KMS-11 (cell line): ENCODE measurements at regions not wholly inside any gene's neighbourhood (a gene's known extent, or its start where the extent isn't known, plus 50 kb on each side); places are given as distances from the start of the nearest gene placed in this dataset.
A peak's percentile ranks its signal among the peaks of the same experiment; 100 is the strongest.

Source experiments
- H2AFZ ChIP-seq: fragments of 200-600 bp; sonication (generic); 2 replicates; pipeline ENCODE4 v1.6.1; 2016; ENCODE audit warnings: antibody characterized with exemption, mixed run types, low read depth
- H3K27ac ChIP-seq: fragments of 200-600 bp; sonication (generic); 2 replicates; pipeline ENCODE4 v1.6.1; 2016; ENCODE audit warnings: mild to moderate bottlenecking, mixed run types
- H3K27me3 ChIP-seq: fragments of 200-600 bp; sonication (generic); 2 replicates; pipeline ENCODE4 v1.6.1; 2017; ENCODE audit warnings: mild to moderate bottlenecking, low read depth, mixed run types, moderate library complexity; ENCODE audit not compliant: insufficient read depth
- H3K36me3 ChIP-seq: fragments of 200-600 bp; sonication (generic); 2 replicates; pipeline ENCODE4 v1.6.1; 2017; ENCODE audit warnings: mild to moderate bottlenecking, mixed run types; ENCODE audit not compliant: insufficient read depth
- H3K4me1 ChIP-seq: fragments of 200-600 bp; sonication (generic); 2 replicates; pipeline ENCODE4 v1.6.1; 2016; ENCODE audit warnings: mild to moderate bottlenecking, low read depth, mixed run types; ENCODE audit not compliant: poor library complexity, severe bottlenecking
- H3K4me2 ChIP-seq: fragments of 200-600 bp; sonication (generic); 2 replicates; pipeline ENCODE4 v1.7.0; 2016; ENCODE audit warnings: mild to moderate bottlenecking, mixed run types
- H3K4me3 ChIP-seq: fragments of 200-600 bp; sonication (generic); IDR thresholded peaks from 2 replicates; pipeline ENCODE4 v1.6.1; 2017; ENCODE audit warnings: low read depth, low read length, mixed read lengths; ENCODE audit not compliant: insufficient read depth
- H3K79me2 ChIP-seq: fragments of 200-600 bp; sonication (generic); 2 replicates; pipeline ENCODE4 v1.6.1; 2016; ENCODE audit warnings: low read depth, mixed run types; ENCODE audit not compliant: insufficient read depth
- H3K9ac ChIP-seq: fragments of 200-600 bp; sonication (generic); 2 replicates; pipeline ENCODE4 v1.6.1; 2016; ENCODE audit warnings: mild to moderate bottlenecking, mixed run types
- H4K20me1 ChIP-seq: fragments of 200-600 bp; sonication (generic); 2 replicates; pipeline ENCODE4 v1.6.1; 2016; ENCODE audit warnings: mild to moderate bottlenecking, mixed run types; ENCODE audit not compliant: insufficient read depth
- TF ChIP-seq, protein P1 (sequence below): fragments of 200-600 bp; sonication (generic); conservative IDR thresholded peaks from 2 replicates; pipeline ENCODE4 v1.6.1; 2017; ENCODE audit warnings: low read depth, mild to moderate bottlenecking, antibody characterized with exemption, low read length, moderate library complexity, mixed read lengths

DNA sequence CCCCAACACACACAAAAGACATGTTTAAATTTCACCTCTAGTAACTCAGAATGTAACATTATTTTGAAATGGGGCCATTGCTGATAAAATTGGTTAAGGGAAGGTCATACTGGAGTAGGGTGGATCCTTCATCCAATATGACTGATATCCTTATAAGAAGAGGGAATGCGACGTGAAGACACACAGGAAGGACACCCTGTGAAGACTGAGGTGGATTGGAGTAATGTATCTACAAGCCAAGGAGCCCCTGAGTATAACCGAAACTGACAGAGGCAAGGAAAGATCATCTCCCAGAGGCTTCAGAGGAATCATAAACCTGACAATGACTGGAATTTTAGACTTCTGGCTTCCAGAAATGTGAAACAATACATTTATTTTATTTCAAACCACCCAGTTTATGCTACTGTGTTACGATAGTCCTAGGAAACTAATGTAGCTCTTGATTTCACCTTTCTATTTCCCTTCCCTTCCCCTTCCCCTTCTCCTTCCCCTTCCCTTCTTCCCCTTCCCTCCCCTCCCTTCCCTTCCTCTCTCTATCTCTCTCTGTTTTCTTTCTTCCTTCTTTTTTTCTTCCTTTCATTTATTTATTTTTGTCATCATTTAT is 1775.4 kb downstream of the LRRC4C start:
- Histone ChIP-seq H3K27me3 (no peaks in the 10 kb centered on the region), H4K20me1 (no peaks in the 10 kb centered on the region), H2AFZ (no peak overlapping the region)

DNA sequence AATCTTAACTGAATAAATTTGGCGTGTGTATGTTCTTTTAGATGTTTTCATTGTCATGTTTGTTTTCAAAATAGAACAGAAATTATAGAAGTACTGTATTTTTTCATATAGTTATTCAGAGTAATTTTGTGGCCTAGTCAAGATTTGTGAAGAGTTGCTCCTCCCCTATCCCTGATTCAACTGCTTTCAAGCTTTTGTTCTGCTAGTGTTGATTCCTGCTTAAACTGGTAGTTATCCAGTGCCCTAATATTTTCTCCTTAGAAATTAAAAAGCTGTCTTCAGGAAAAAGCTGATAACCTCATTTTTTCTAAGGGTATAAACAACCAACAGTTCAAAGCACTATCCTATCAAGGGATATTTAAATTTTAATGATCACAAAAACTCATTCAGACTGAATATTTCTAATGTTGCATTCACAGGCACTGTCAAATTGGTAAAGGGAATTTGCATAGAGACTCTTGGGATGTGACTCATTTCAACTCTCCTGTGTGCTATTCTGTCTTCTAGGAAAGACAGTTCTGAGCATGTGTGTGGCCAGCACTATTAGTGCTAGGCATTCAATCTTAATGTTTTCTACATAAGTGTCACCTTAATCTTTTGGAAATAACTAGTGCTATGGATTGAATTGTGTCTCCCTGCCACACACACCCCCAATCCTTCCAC is 1776.0 kb downstream of the LRRC4C start:
- TF ChIP-seq, protein P1, sequence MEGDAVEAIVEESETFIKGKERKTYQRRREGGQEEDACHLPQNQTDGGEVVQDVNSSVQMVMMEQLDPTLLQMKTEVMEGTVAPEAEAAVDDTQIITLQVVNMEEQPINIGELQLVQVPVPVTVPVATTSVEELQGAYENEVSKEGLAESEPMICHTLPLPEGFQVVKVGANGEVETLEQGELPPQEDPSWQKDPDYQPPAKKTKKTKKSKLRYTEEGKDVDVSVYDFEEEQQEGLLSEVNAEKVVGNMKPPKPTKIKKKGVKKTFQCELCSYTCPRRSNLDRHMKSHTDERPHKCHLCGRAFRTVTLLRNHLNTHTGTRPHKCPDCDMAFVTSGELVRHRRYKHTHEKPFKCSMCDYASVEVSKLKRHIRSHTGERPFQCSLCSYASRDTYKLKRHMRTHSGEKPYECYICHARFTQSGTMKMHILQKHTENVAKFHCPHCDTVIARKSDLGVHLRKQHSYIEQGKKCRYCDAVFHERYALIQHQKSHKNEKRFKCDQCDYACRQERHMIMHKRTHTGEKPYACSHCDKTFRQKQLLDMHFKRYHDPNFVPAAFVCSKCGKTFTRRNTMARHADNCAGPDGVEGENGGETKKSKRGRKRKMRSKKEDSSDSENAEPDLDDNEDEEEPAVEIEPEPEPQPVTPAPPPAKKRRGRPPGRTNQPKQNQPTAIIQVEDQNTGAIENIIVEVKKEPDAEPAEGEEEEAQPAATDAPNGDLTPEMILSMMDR: no peak
- H3K27ac ChIP-seq: no peak overlapping the region

More for the DNA sequence above, 1775.4 kb downstream of the LRRC4C start:
- Histone ChIP-seq H3K27ac (no peak overlapping the region), H3K4me1 (peaks cover 12% of the 10 kb centered on the region), H3K4me2 (no peak overlapping the region), H3K9ac (no peak overlapping the region), H3K79me2 (no peaks in the 10 kb centered on the region), H3K36me3 (no peaks in the 10 kb centered on the region), H3K4me3 (no peak overlapping the region)
- TF ChIP-seq, protein P1: no peak

DNA sequence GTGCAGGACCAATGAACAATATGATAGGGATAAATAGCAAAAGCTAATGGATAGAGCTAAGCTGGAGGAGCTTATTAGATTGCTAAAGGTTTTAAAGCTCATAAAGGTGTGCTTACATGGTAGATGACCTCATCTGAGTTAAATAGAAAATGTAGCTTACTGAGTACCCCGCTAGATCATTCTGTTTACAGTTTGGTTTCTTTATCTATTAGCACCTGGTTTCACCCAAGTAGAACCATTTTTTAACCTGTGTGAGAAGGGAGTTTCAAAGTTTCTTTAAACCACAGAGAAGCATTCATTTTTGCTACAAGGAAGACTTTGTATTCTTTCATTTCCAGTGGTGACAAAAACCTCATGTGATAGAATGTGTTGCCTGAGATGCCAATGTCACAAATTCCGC is 1778.0 kb downstream of the LRRC4C start:
- Histone ChIP-seq H3K4me2 (peak overlapping the region; percentile 4; the same call in 1 of the 2 replicates), H2AFZ (no peak overlapping the region), H4K20me1 (no peaks in the 10 kb centered on the region), H3K27ac (no peak overlapping the region), H3K79me2 (no peaks in the 10 kb centered on the region), H3K4me1 (peaks cover 25% of the 10 kb centered on the region), H3K27me3 (no peaks in the 10 kb centered on the region), H3K9ac (no peak overlapping the region), H3K36me3 (no peaks in the 10 kb centered on the region), H3K4me3 (no peak overlapping the region)
- TF ChIP-seq, protein P1: no peak

More for the DNA sequence above, 1776.0 kb downstream of the LRRC4C start:
- no peak overlapping the region for H2AFZ ChIP-seq
- no peak overlapping the region for H3K4me2 ChIP-seq
- no peaks in the 10 kb centered on the region for H3K36me3 ChIP-seq
- H3K4me3 ChIP-seq: no peak overlapping the region
- H3K4me1 ChIP-seq: peaks cover 18% of the 10 kb centered on the region
- H3K9ac ChIP-seq: no peak overlapping the region
- no peaks in the 10 kb centered on the region for H4K20me1 ChIP-seq
- H3K79me2 ChIP-seq: no peaks in the 10 kb centered on the region
- H3K27me3 ChIP-seq: no peaks in the 10 kb centered on the region

DNA sequence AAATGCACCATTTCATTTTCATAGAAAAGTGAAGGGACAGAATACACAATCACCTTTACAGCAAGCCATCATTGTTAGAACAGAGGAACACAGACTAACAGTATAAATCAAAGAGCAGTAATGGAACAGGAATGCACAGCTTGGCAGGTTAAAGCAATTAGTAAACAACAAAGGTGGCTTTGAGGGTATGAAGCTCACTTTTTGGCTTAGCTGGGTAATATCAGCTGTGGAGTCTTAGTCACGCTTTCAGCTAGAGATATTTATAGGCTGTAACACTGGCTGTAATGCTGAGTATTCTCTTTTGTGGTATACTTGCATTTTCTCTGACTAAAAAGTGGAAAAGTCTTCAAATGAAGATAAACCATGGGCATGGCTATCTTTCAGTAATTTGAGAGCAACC is 1780.5 kb downstream of the LRRC4C start:
- Histone ChIP-seq H3K79me2 (no peaks in the 10 kb centered on the region), H3K4me2 (peak overlapping the region; percentile 45), H3K36me3 (no peaks in the 10 kb centered on the region), H3K27ac (peak overlapping the region; percentile 45; the same call in 1 of the 2 replicates), H3K4me1 (peaks cover 25% of the 10 kb centered on the region), H4K20me1 (no peaks in the 10 kb centered on the region), H3K4me3 (no peak overlapping the region), H2AFZ (peak overlapping the region; percentile 47; the same call in 1 of the 2 replicates), H3K27me3 (no peaks in the 10 kb centered on the region), H3K9ac (no peak overlapping the region)
- TF ChIP-seq, protein P1: no peak
